Panc1 (cell line): ENCODE measurements at regions not wholly inside any gene's neighbourhood (a gene's known extent, or its start where the extent isn't known, plus 50 kb on each side); places are given as distances from the start of the nearest gene placed in this dataset.

Source experiments
- ATAC-seq: fragments of 200-7000 bp; cut with Tn5 transposase; 2 replicates; pipeline ENCODE4 v1.9.1; 2020; ENCODE audit warnings: mild to moderate bottlenecking, moderate library complexity
- BruUV-seq: library from RNA; stranded (reverse); fragments of 400-500 nt; replicated peaks from 2 replicates; lab custom pipeline; 2021; lab: Mats Ljungman, UMichigan
- CTCF ChIA-PET: fragments of 300-600 bp; sonication (Branson Sonifier 250); formaldehyde crosslinking; loops from one replicate; lab custom pipeline; 2022; ENCODE audit warnings: antibody characterized with exemption; lab: Charles Lee
- POLR2A ChIA-PET: fragments of 300-600 bp; sonication (Branson Sonifier 250); formaldehyde crosslinking; loops from one replicate; lab custom pipeline; 2022; ENCODE audit warnings: antibody characterized with exemption; lab: Charles Lee
- DNase-seq: peaks from one replicate; pipeline ENCODE4 v3.0.0-alpha.2; 2010; ENCODE audit warnings: low read depth, low spot score
- H3K27ac ChIP-seq: 2 replicates; pipeline ENCODE4 v1.5.1; 2011; ENCODE audit warnings: mild to moderate bottlenecking, low read length, inconsistent platforms
- H3K27me3 ChIP-seq: fragments of 200-500 bp; sonication (Bioruptor generic); 2 replicates; pipeline ENCODE4 v1.6.0; 2014; ENCODE audit warnings: low read length, inconsistent platforms; ENCODE audit not compliant: control insufficient read depth, insufficient read depth
- H3K36me3 ChIP-seq: fragments of 200-500 bp; sonication (Bioruptor generic); 2 replicates; pipeline ENCODE4 v1.5.1; 2014; ENCODE audit warnings: inconsistent platforms, mild to moderate bottlenecking, low read length, moderate library complexity; ENCODE audit not compliant: control insufficient read depth, insufficient read depth
- H3K4me1 ChIP-seq: 2 replicates; pipeline ENCODE4 v1.5.1; 2011; ENCODE audit warnings: inconsistent platforms, mild to moderate bottlenecking, low read length, moderate library complexity; ENCODE audit not compliant: control insufficient read depth, insufficient read depth
- H3K4me3 ChIP-seq, 2 experiments: 2 replicates each; pipeline ENCODE4 v1.5.1; 2011 to 2012; ENCODE audit warnings: low read depth in 2 of 2, low read length in 2 of 2, mild to moderate bottlenecking in 2 of 2, inconsistent platforms in 1 of 2, moderate library complexity in 1 of 2
- H3K9me3 ChIP-seq: fragments of 200-500 bp; sonication (Bioruptor generic); 2 replicates; pipeline ENCODE4 v1.5.1; 2014; ENCODE audit warnings: low read depth, mild to moderate bottlenecking, inconsistent platforms, low read length, moderate library complexity; ENCODE audit not compliant: control insufficient read depth, insufficient read depth
- CTCF ChIP-seq: fragments of 450-650 bp; IDR thresholded peaks from 2 replicates; pipeline ENCODE4 v1.5.1; 2017; ENCODE audit warnings: mild to moderate bottlenecking
- POLR2AphosphoS5 ChIP-seq: IDR thresholded peaks from 2 replicates; pipeline ENCODE4 v1.6.1; 2012; ENCODE audit warnings: mild to moderate bottlenecking, low read depth, low read length, moderate library complexity
- REST ChIP-seq, 2 experiments: IDR thresholded peaks; 2 replicates each; pipeline ENCODE4 v1.6.1; 2011 to 2012; ENCODE audit warnings: low read depth in 2 of 2, control low read depth in 1 of 2, low read length in 1 of 2, mild to moderate bottlenecking in 1 of 2, moderate library complexity in 1 of 2; ENCODE audit not compliant: insufficient read depth in 1 of 2
- SIN3A ChIP-seq: IDR thresholded peaks from 2 replicates; pipeline ENCODE4 v1.6.1; 2012; ENCODE audit warnings: low read depth, mild to moderate bottlenecking, low read length, moderate library complexity, borderline replicate concordance; ENCODE audit not compliant: insufficient read depth
- TCF7L2 ChIP-seq: IDR thresholded peaks from 2 replicates; pipeline ENCODE4 v1.6.1; 2011; ENCODE audit warnings: mild to moderate bottlenecking, low read depth, low read length, inconsistent platforms
- in situ Hi-C: cut with HindIII; loops from 2 replicates; pipeline ENCODE4 v1.10.0; 2016; ENCODE audit warnings: low sequenced_read_pairs, low pct_unique_long_range_greater_than_20kb
- intact Hi-C: fragments of 100-400 bp; cut with micrococcal nuclease; formaldehyde crosslinking; loops from one replicate; pipeline ENCODE4 v1.10.0; 2022; ENCODE audit not compliant: unreplicated experiment

- Histone ChIP-seq H3K4me3 (no peak overlapping the region), H3K36me3 (no peaks in the 10 kb centered on the region), H3K27ac (no peak overlapping the region), H3K9me3 (no peaks in the 10 kb centered on the region), H3K27me3 (no peaks in the 10 kb centered on the region), H3K4me1 (no peaks in the 10 kb centered on the region)
- DNase-seq: no peak
- intact Hi-C loops (no loop called here), in situ Hi-C loops (no loop called here)
- TF ChIP-seq REST (IDR thresholded peaks at IDR 0.05; ENCODE audit: insufficient read depth in 1 of 2, low read depth in 2 of 2, low read length in 1 of 2): no peak
- TF ChIP-seq SIN3A: no peak
- TF ChIP-seq CTCF: no peak
- TF ChIP-seq POLR2AphosphoS5: no peak
- no peak for TF ChIP-seq TCF7L2
- ChIA-PET POLR2A (no interaction called here), CTCF (no interaction called here)
- BruUV-seq: no TSS peak
- no peak for ATAC-seq
Measured at GRCh38 chr14:45686771-45687170, 433.8 kb upstream of the MIS18BP1 start.

- intact Hi-C loops: no loop called here
- H3K36me3 ChIP-seq: no peaks in the 10 kb centered on the region
- H3K27me3 ChIP-seq: no peaks in the 10 kb centered on the region
- CTCF ChIA-PET: no interaction called here
- no peak overlapping the region for H3K4me3 ChIP-seq
- POLR2A ChIA-PET: no interaction called here
- no peak overlapping the region for H3K27ac ChIP-seq
- no peaks in the 10 kb centered on the region for H3K4me1 ChIP-seq
- no peaks in the 10 kb centered on the region for H3K9me3 ChIP-seq
- TF ChIP-seq CTCF (no peak), REST (IDR thresholded peaks at IDR 0.05; ENCODE audit: insufficient read depth in 1 of 2, low read depth in 2 of 2, low read length in 1 of 2) (no peak), POLR2AphosphoS5 (no peak), TCF7L2 (no peak), SIN3A (no peak)
- in situ Hi-C loops: no loop called here
- DNase-seq (no peak), ATAC-seq (no peak)
- no TSS peak for BruUV-seq
Measured at GRCh38 chr14:45680531-45680930, 427.5 kb upstream of the MIS18BP1 start.
